SK-N-SH (cell line): ENCODE measurements at regions not wholly inside any gene's neighbourhood (a gene's known extent, or its start where the extent isn't known, plus 50 kb on each side); places are given as distances from the start of the nearest gene placed in this dataset.
A peak's percentile ranks its signal among the peaks of the same experiment; 100 is the strongest.

Experiments used
- CTCF ChIA-PET: fragments of 300-600, 350-600 bp; formaldehyde crosslinking; extraction: SDS; loops from one replicate; lab custom pipeline; 2021; lab: Yijun Ruan, JAX
- POLR2A ChIA-PET: fragments of 350-600 bp; sonication (Branson Sonifier 250); formaldehyde crosslinking; extraction: SDS; loops from one replicate; lab custom pipeline; 2020; ENCODE audit warnings: antibody characterized with exemption, inconsistent platforms; lab: Yijun Ruan, JAX
- DNase-seq: peaks from one replicate; pipeline ENCODE4 v3.0.0; 2012
- H2AFZ ChIP-seq: fragments of 200-600 bp; sonication (generic); 2 replicates; pipeline ENCODE4 v1.8.1; 2016; ENCODE audit warnings: antibody characterized with exemption, mild to moderate bottlenecking, low read depth
- H3F3A ChIP-seq: fragments of 200-600 bp; sonication (generic); replicated peaks from 2 replicates; pipeline ENCODE3; 2016; ENCODE audit warnings: antibody characterized with exemption, mild to moderate bottlenecking; ENCODE audit not compliant: insufficient read depth
- H3K27ac ChIP-seq, 2 experiments: fragments of 200-500 bp in 1 of 2; fragments of 200-600 bp in 1 of 2; sonication (Bioruptor generic) in 1 of 2; sonication (generic), shearing (Covaris generic) in 1 of 2; 2 replicates each; pipeline versions ENCODE4 v1.5.1 to v1.6.1; 2014 to 2016; ENCODE audit warnings: low read depth in 2 of 2, inconsistent platforms in 1 of 2, low read length in 1 of 2, mild to moderate bottlenecking in 1 of 2, mixed read lengths in 1 of 2
- H3K27me3 ChIP-seq: fragments of 200-600 bp; sonication (generic), shearing (Covaris generic); 2 replicates; pipeline ENCODE4 v1.6.1; 2016; ENCODE audit warnings: mixed run types; ENCODE audit not compliant: insufficient read depth
- H3K36me3 ChIP-seq, 2 experiments: fragments of 200-500 bp in 1 of 2; fragments of 200-600 bp in 1 of 2; sonication (Bioruptor generic) in 1 of 2; sonication (generic) in 1 of 2; replicated peaks in 1 of 2; 2 replicates each; pipeline versions ENCODE3 to v1.5.1; 2014 to 2016; ENCODE audit warnings: low read length in 1 of 2, mild to moderate bottlenecking in 1 of 2; ENCODE audit not compliant: insufficient read depth in 2 of 2, control insufficient read depth in 1 of 2
- H3K4me1 ChIP-seq, 2 experiments: fragments of 200-500 bp in 1 of 2; fragments of 200-600 bp in 1 of 2; sonication (Bioruptor generic) in 1 of 2; sonication (generic), shearing (Covaris generic) in 1 of 2; 2 replicates each; pipeline versions ENCODE4 v1.5.1 to v1.6.1; 2014 to 2016; ENCODE audit warnings: low read depth in 1 of 2, low read length in 1 of 2, mixed run types in 1 of 2; ENCODE audit not compliant: insufficient read depth in 2 of 2, control insufficient read depth in 1 of 2
- H3K4me2 ChIP-seq: fragments of 200-600 bp; sonication (generic), shearing (Covaris generic); 2 replicates; pipeline ENCODE4 v1.6.1; 2017; ENCODE audit warnings: mixed run types
- H3K4me3 ChIP-seq, 2 experiments: fragments of 200-500 bp in 1 of 2; fragments of 200-600 bp in 1 of 2; sonication (Bioruptor generic) in 1 of 2; sonication (generic), shearing (Covaris generic) in 1 of 2; 2 replicates each; pipeline versions ENCODE4 v1.5.1 to v1.8.1; 2014 to 2016; ENCODE audit warnings: low read depth in 2 of 2, inconsistent platforms in 1 of 2, low read length in 1 of 2, mild to moderate bottlenecking in 1 of 2, mixed read lengths in 1 of 2, moderate library complexity in 1 of 2
- H3K79me2 ChIP-seq: fragments of 200-600 bp; sonication (generic); 2 replicates; pipeline ENCODE4 v1.8.1; 2017; ENCODE audit warnings: mild to moderate bottlenecking; ENCODE audit not compliant: insufficient read depth
- H3K9ac ChIP-seq: fragments of 200-600 bp; sonication (generic); 2 replicates; pipeline ENCODE4 v1.6.1; 2017; ENCODE audit warnings: mixed run types
- H3K9me2 ChIP-seq: fragments of 200-600 bp; sonication (generic); 2 replicates; pipeline ENCODE4 v1.6.1; 2017; ENCODE audit warnings: mixed run types
- H3K9me3 ChIP-seq: fragments of 200-600 bp; sonication (generic); 2 replicates; pipeline ENCODE4 v1.6.1; 2017; ENCODE audit warnings: mixed run types, mild to moderate bottlenecking, moderate library complexity
- H4K20me1 ChIP-seq: fragments of 200-600 bp; sonication (generic); 2 replicates; pipeline ENCODE4 v1.6.1; 2017; ENCODE audit warnings: mild to moderate bottlenecking, mixed run types; ENCODE audit not compliant: insufficient read depth
- CHD2 ChIP-seq: fragments of 150-350 bp; IDR thresholded peaks from 2 replicates; pipeline ENCODE4 v1.6.1; 2018; ENCODE audit warnings: low read length; ENCODE audit not compliant: partially characterized antibody
- EP300 ChIP-seq, 2 experiments: IDR thresholded peaks; 2 replicates each; pipeline versions ENCODE4 v1.4.0 to v1.6.1; 2012; ENCODE audit warnings: borderline replicate concordance in 1 of 2, low read depth in 1 of 2, low read length in 1 of 2
- FOSL2 ChIP-seq: IDR thresholded peaks from 2 replicates; pipeline ENCODE4 v1.4.0; 2012; ENCODE audit warnings: low read depth, mild to moderate bottlenecking, moderate library complexity, borderline replicate concordance
- FOXJ3 ChIP-seq: sonication (generic); formaldehyde crosslinking; IDR thresholded peaks from 2 replicates; pipeline ENCODE4 v1.5.1; 2020; ENCODE audit warnings: mild to moderate bottlenecking, missing genetic modification reagents
- FOXM1 ChIP-seq: IDR thresholded peaks from 2 replicates; pipeline ENCODE4 v1.4.0; 2012; ENCODE audit warnings: low read depth, mild to moderate bottlenecking
- GATA2 ChIP-seq: sonication (generic); formaldehyde crosslinking; IDR thresholded peaks from 2 replicates; pipeline ENCODE4 v1.5.0; 2020; ENCODE audit warnings: mild to moderate bottlenecking, missing genetic modification reagents
- JUND ChIP-seq: IDR thresholded peaks from 2 replicates; pipeline ENCODE4 v1.4.0; 2012
- MEF2A ChIP-seq: IDR thresholded peaks from 2 replicates; pipeline ENCODE4 v1.4.0; 2012; ENCODE audit warnings: low read depth, borderline replicate concordance
- MXI1 ChIP-seq: IDR thresholded peaks from 2 replicates; pipeline ENCODE4 v1.6.1; 2012; ENCODE audit warnings: mild to moderate bottlenecking, low read depth, low read length, improper control_type of control experiment
- NRF1 ChIP-seq: IDR thresholded peaks from 2 replicates; pipeline ENCODE4 v1.6.1; 2012; ENCODE audit warnings: low read depth, mild to moderate bottlenecking, low read length
- POLR2AphosphoS5 ChIP-seq: IDR thresholded peaks from 2 replicates; pipeline ENCODE4 v1.6.1; 2012; ENCODE audit warnings: low read depth, low read length
- RAD21 ChIP-seq: IDR thresholded peaks from 2 replicates; pipeline ENCODE4 v1.6.1; 2012; ENCODE audit warnings: mild to moderate bottlenecking, low read length
- RCOR1 ChIP-seq: fragments of 150-350 bp; IDR thresholded peaks from 2 replicates; pipeline ENCODE4 v1.6.1; 2017; ENCODE audit warnings: antibody characterized with exemption, low read length
- SIN3A ChIP-seq: IDR thresholded peaks from 2 replicates; pipeline ENCODE4 v1.6.1; 2012; ENCODE audit warnings: low read depth, mild to moderate bottlenecking, low read length, moderate library complexity, borderline replicate concordance
- SMC3 ChIP-seq: IDR thresholded peaks from 2 replicates; pipeline ENCODE4 v1.6.1; 2012; ENCODE audit warnings: low read depth, low read length, improper control_type of control experiment
- TCF12 ChIP-seq: IDR thresholded peaks from 2 replicates; pipeline ENCODE4 v1.4.0; 2012
- TEAD4 ChIP-seq: IDR thresholded peaks from 2 replicates; pipeline ENCODE4 v1.4.0; 2012; ENCODE audit warnings: mild to moderate bottlenecking, borderline replicate concordance; ENCODE audit not compliant: insufficient read depth
- WGBS: methylation state at CpG from one replicate; pipeline ENCODE4 v1.1.6; 2017; ENCODE audit warnings: low lambda C conversion rate; 5-methylcytosine and 5-hydroxymethylcytosine counted together
- TF ChIP-seq, protein P1 (sequence below): IDR thresholded peaks from 2 replicates; pipeline ENCODE4 v1.4.0; 2012; ENCODE audit warnings: low read depth, borderline replicate concordance
- TF ChIP-seq, protein P2 (sequence below): IDR thresholded peaks from 2 replicates; pipeline ENCODE4; 2012
- TF ChIP-seq, protein P3 (sequence below): fragments of 150-350 bp; IDR thresholded peaks from 2 replicates; pipeline ENCODE4 v1.6.1; 2017; ENCODE audit warnings: antibody characterized with exemption, low read length, low read depth, borderline replicate concordance
- TF ChIP-seq, protein P4 (sequence below): IDR thresholded peaks from 2 replicates; pipeline ENCODE4 v1.4.0; 2012; ENCODE audit warnings: low read depth, borderline replicate concordance
- TF ChIP-seq, protein P5 (sequence below): fragments of 150-350 bp; IDR thresholded peaks from 2 replicates; pipeline ENCODE4 v1.6.1; 2016; ENCODE audit warnings: mild to moderate bottlenecking, low read depth, low read length

DNA sequence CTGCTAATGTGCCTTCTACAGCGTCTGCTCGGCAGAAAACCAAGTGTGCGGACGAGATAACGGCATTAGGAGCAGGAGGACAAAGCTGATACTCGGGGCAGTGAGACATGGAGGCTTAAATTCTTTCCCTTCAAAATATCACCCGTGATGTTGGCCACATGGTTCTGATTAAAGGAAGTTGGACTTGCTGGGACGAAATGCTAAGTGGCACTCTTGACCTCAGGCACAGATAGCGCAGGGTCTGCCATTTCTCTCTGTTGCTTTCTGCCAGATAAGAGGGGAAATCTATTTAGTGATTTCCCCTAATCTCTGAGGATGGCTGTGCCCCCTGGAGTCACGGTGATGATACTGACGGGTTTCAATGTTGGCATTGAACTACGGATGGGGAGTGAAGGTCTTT, 509.6 kb upstream of the EEF2KMT start:
- Histone ChIP-seq H3K36me3 (no peaks in the 10 kb centered on the region), H3K9ac (no peak overlapping the region), H3K9me3 (no peaks in the 10 kb centered on the region), H3K4me1 (peaks cover 0 to 56% of the 10 kb centered on the region in 2 experiments; a peak in 2 of 4 replicates), H2AFZ (no peak overlapping the region), H3K79me2 (no peaks in the 10 kb centered on the region), H4K20me1 (no peaks in the 10 kb centered on the region), H3K9me2 (no peaks in the 10 kb centered on the region), H3K4me3 (no peak overlapping the region), H3K27me3 (no peaks in the 10 kb centered on the region), H3K4me2 (no peak overlapping the region), H3F3A (no peaks in the 10 kb centered on the region), H3K27ac (peak overlapping the region in 1 of 2 experiments; percentile 99; a peak in 3 of 4 replicates)
- TF ChIP-seq MXI1 (peak; percentile 42; the same call in 1 of the 2 replicates), JUND (no peak), EP300 (IDR thresholded peaks at IDR 0.05; ENCODE audit: borderline replicate concordance in 1 of 2, low read depth in 1 of 2, low read length in 1 of 2) (peak in 1 of 2 experiments; percentile 98; a peak in 2 of 4 replicates), TCF12 (peak; percentile 65), GATA2 (peak; percentile 98), SIN3A (no peak), TEAD4 (peak; percentile 44; the same call in 1 of the 2 replicates), CHD2 (peak; percentile 60), RCOR1 (peak; percentile 89), SMC3 (no peak), FOSL2 (no peak), POLR2AphosphoS5 (peak; percentile 23; the same call in 1 of the 2 replicates), FOXJ3 (peak; percentile 97), RAD21 (peak; percentile 54), FOXM1 (no peak)
- TF ChIP-seq, protein P1, sequence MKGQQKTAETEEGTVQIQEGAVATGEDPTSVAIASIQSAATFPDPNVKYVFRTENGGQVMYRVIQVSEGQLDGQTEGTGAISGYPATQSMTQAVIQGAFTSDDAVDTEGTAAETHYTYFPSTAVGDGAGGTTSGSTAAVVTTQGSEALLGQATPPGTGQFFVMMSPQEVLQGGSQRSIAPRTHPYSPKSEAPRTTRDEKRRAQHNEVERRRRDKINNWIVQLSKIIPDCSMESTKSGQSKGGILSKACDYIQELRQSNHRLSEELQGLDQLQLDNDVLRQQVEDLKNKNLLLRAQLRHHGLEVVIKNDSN: no peak
- POLR2A ChIA-PET: interaction anchor here (1.6 to 3.0 kb wide), 2 partner anchors 10 to 103 kb away, joined by 21 to 37 read pairs; no protein-coding TSS in a partner anchor
- DNase-seq: peak; percentile 68
- 3% methylated on average over 12 of the region's 12 CpGs for WGBS
- CTCF ChIA-PET: interaction anchor here (1.0 to 4.8 kb wide), 12 partner anchors 9 to 558 kb away, joined by 3 to 73 read pairs (median 6); no protein-coding TSS in a partner anchor

DNA sequence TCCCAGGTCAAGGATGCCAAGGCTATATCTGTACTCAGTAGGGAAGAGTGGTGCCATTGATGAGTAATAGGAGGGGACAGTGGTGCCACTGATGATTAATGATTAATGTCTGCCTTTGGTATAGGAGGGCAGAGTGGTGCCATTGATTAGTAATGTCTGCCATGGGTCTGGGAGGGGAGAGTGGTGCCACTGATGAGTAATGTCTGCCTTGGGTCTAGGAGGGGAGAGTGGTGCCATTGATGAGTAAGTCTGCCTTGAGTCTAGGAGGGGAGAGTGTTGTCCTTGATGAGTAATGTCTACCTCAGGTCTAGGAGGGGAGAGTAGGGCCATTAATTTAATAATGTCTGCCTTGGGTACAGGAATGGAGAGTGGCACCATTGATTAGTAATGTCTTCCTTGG, 507.8 kb upstream of the EEF2KMT start:
- Histone ChIP-seq H3K9me3 (no peaks in the 10 kb centered on the region), H3K27me3 (no peaks in the 10 kb centered on the region), H4K20me1 (no peaks in the 10 kb centered on the region), H3K9me2 (no peaks in the 10 kb centered on the region), H3K4me1 (peaks cover 0 to 58% of the 10 kb centered on the region in 2 experiments; a peak in 2 of 4 replicates), H3K4me2 (no peak overlapping the region), H3K9ac (no peak overlapping the region), H3F3A (no peaks in the 10 kb centered on the region), H2AFZ (no peak overlapping the region), H3K4me3 (no peak overlapping the region), H3K79me2 (no peaks in the 10 kb centered on the region), H3K36me3 (no peaks in the 10 kb centered on the region), H3K27ac (peak overlapping the region in 1 of 2 experiments; percentile 99; a peak in 2 of 4 replicates)
- TF ChIP-seq SMC3 (no peak), CHD2 (no peak), NRF1 (no peak), FOXJ3 (no peak), FOXM1 (no peak), MEF2A (no peak)
- TF ChIP-seq, protein P2, sequence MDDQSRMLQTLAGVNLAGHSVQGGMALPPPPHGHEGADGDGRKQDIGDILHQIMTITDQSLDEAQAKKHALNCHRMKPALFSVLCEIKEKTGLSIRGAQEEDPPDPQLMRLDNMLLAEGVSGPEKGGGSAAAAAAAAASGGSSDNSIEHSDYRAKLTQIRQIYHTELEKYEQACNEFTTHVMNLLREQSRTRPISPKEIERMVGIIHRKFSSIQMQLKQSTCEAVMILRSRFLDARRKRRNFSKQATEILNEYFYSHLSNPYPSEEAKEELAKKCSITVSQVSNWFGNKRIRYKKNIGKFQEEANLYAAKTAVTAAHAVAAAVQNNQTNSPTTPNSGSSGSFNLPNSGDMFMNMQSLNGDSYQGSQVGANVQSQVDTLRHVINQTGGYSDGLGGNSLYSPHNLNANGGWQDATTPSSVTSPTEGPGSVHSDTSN: no peak
- TF ChIP-seq, protein P3, sequence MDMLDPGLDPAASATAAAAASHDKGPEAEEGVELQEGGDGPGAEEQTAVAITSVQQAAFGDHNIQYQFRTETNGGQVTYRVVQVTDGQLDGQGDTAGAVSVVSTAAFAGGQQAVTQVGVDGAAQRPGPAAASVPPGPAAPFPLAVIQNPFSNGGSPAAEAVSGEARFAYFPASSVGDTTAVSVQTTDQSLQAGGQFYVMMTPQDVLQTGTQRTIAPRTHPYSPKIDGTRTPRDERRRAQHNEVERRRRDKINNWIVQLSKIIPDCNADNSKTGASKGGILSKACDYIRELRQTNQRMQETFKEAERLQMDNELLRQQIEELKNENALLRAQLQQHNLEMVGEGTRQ: no peak
- TF ChIP-seq, protein P4, sequence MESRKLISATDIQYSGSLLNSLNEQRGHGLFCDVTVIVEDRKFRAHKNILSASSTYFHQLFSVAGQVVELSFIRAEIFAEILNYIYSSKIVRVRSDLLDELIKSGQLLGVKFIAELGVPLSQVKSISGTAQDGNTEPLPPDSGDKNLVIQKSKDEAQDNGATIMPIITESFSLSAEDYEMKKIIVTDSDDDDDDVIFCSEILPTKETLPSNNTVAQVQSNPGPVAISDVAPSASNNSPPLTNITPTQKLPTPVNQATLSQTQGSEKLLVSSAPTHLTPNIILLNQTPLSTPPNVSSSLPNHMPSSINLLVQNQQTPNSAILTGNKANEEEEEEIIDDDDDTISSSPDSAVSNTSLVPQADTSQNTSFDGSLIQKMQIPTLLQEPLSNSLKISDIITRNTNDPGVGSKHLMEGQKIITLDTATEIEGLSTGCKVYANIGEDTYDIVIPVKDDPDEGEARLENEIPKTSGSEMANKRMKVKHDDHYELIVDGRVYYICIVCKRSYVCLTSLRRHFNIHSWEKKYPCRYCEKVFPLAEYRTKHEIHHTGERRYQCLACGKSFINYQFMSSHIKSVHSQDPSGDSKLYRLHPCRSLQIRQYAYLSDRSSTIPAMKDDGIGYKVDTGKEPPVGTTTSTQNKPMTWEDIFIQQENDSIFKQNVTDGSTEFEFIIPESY: no peak
- TF ChIP-seq, protein P5, sequence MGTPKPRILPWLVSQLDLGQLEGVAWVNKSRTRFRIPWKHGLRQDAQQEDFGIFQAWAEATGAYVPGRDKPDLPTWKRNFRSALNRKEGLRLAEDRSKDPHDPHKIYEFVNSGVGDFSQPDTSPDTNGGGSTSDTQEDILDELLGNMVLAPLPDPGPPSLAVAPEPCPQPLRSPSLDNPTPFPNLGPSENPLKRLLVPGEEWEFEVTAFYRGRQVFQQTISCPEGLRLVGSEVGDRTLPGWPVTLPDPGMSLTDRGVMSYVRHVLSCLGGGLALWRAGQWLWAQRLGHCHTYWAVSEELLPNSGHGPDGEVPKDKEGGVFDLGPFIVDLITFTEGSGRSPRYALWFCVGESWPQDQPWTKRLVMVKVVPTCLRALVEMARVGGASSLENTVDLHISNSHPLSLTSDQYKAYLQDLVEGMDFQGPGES: no peak
- POLR2A ChIA-PET: interaction anchor here (0.8 kb wide), 1 partner anchor 11 kb away, joined by 4 read pairs; no protein-coding TSS in a partner anchor
- CTCF ChIA-PET: interaction anchor here (0.8 to 4.8 kb wide), 5 partner anchors 11 to 101 kb away, joined by 3 to 73 read pairs (median 5); no protein-coding TSS in a partner anchor
- no peak for DNase-seq
